GM12878 (cell line): ENCODE measurements at regions not wholly inside any gene's neighbourhood (a gene's known extent, or its start where the extent isn't known, plus 50 kb on each side); places are given as distances from the start of the nearest gene placed in this dataset.

Experiments
- ATAC-seq: fragments of 200-7000 bp; cut with Tn5 transposase; 3 replicates; pipeline ENCODE4 v1.9.1; 2020; ENCODE audit warnings: mild to moderate bottlenecking, moderate library complexity
- BruUV-seq: library from RNA; stranded (reverse); fragments of 400-500 nt; replicated peaks from 2 replicates; lab custom pipeline; 2021; lab: Mats Ljungman, UMichigan
- CTCF ChIA-PET: fragments of 300-600 bp; sonication (Branson Sonifier 250); formaldehyde crosslinking; extraction: SDS; loops from one replicate; lab custom pipeline; 2021; ENCODE audit warnings: inconsistent platforms; lab: Yijun Ruan, JAX
- POLR2A ChIA-PET: fragments of 350-600 bp; formaldehyde crosslinking; extraction: SDS; loops from one replicate; lab custom pipeline; 2021; ENCODE audit warnings: inconsistent platforms; lab: Charles Lee
- RAD21 ChIA-PET: fragments of 300-600 bp; sonication (Branson Sonifier 250); formaldehyde crosslinking; loops from one replicate; lab custom pipeline; 2023; ENCODE audit warnings: antibody characterized with exemption; ENCODE audit not compliant: unreplicated experiment; lab: Charles Lee
- SMC1A ChIA-PET: fragments of 300-600 bp; sonication (Branson Sonifier 250); formaldehyde crosslinking; loops from one replicate; lab custom pipeline; 2023; ENCODE audit not compliant: unreplicated experiment, uncharacterized antibody; lab: Charles Lee
- DNase-seq: peaks from one replicate; pipeline ENCODE4 v3.0.0-alpha.2; 2011; ENCODE audit warnings: low read depth, low spot score
- FAIRE-seq: peaks from 3 replicates; lab custom pipeline; 2011; peaks lifted over from hg19 to GRCh38; lab: Jason Lieb, UNC
- H2AFZ ChIP-seq: 2 replicates; pipeline ENCODE4 v1.6.0; 2011; ENCODE audit warnings: low read depth, low read length, control low read depth; ENCODE audit not compliant: control insufficient read depth
- H3K27ac ChIP-seq: 2 replicates; pipeline ENCODE4 v1.5.1; 2011; ENCODE audit warnings: control low read depth; ENCODE audit not compliant: control insufficient read depth, insufficient read depth
- H3K27me3 ChIP-seq, 2 experiments: replicated peaks in 1 of 2; 2 replicates each; pipeline versions ENCODE4 v1.6.0 to v1.6.1; 2011; ENCODE audit warnings: low read length in 1 of 2; ENCODE audit not compliant: control insufficient read depth in 2 of 2, insufficient read depth in 2 of 2
- H3K36me3 ChIP-seq, 2 experiments: 2 replicates each; pipeline ENCODE4 v1.5.1; 2011; ENCODE audit warnings: low read length in 1 of 2; ENCODE audit not compliant: control insufficient read depth in 2 of 2, insufficient read depth in 2 of 2
- H3K4me1 ChIP-seq: 2 replicates; pipeline ENCODE4 v1.6.1; 2011; ENCODE audit warnings: mild to moderate bottlenecking, low read length, moderate library complexity, mixed read lengths; ENCODE audit not compliant: control insufficient read depth, insufficient read depth
- H3K4me2 ChIP-seq: 2 replicates; pipeline ENCODE4 v1.6.0; 2011; ENCODE audit warnings: control low read depth; ENCODE audit not compliant: control insufficient read depth, insufficient read depth
- H3K4me3 ChIP-seq: fragments of 200-600 bp; sonication (generic); 2 replicates; pipeline ENCODE4 v1.5.1; 2016
- H3K79me2 ChIP-seq: 2 replicates; pipeline ENCODE4 v1.6.0; 2011; ENCODE audit warnings: low read length; ENCODE audit not compliant: control insufficient read depth, insufficient read depth
- H3K9ac ChIP-seq: 2 replicates; pipeline ENCODE4 v1.8.0; 2011; ENCODE audit warnings: low read length, control low read depth, mixed read lengths; ENCODE audit not compliant: control insufficient read depth, insufficient read depth
- H3K9me3 ChIP-seq: replicated peaks from 3 replicates; pipeline ENCODE4 v1.5.1; 2011; ENCODE audit warnings: mild to moderate bottlenecking, low read length; ENCODE audit not compliant: control insufficient read depth, insufficient read depth
- H4K20me1 ChIP-seq: 2 replicates; pipeline ENCODE4 v1.6.0; 2011; ENCODE audit not compliant: control insufficient read depth, insufficient read depth
- ATF7 ChIP-seq: fragments of 450-650 bp; IDR thresholded peaks from 2 replicates; pipeline ENCODE4 v1.6.1; 2016; ENCODE audit warnings: low read depth, mild to moderate bottlenecking
- CEBPB ChIP-seq, 2 experiments: fragments of 150-350 bp in 1 of 2; IDR thresholded peaks; 2 replicates each; pipeline ENCODE4 v1.6.1; 2012 to 2014; ENCODE audit warnings: low read depth in 2 of 2, low read length in 2 of 2, borderline replicate concordance in 1 of 2, inconsistent platforms in 1 of 2
- CHD1 ChIP-seq: IDR thresholded peaks from 2 replicates; pipeline ENCODE4 v1.6.1; 2012; ENCODE audit warnings: low read depth, low read length, improper control_type of control experiment
- DPF2 ChIP-seq: fragments of 450-650 bp; IDR thresholded peaks from 2 replicates; pipeline ENCODE4 v1.6.1; 2017; ENCODE audit warnings: mild to moderate bottlenecking
- FOXK2 ChIP-seq: fragments of 450-650 bp; IDR thresholded peaks from 2 replicates; pipeline ENCODE4 v1.6.1; 2017; ENCODE audit warnings: mild to moderate bottlenecking, moderate library complexity
- IKZF1 ChIP-seq: fragments of 450-650 bp; conservative IDR thresholded peaks from 2 replicates; pipeline ENCODE4 v1.6.1; 2017; ENCODE audit warnings: antibody characterized with exemption, mild to moderate bottlenecking
- MXI1 ChIP-seq: fragments of 150-350 bp; IDR thresholded peaks from 2 replicates; pipeline ENCODE4 v1.6.1; 2011; ENCODE audit warnings: low read depth, mild to moderate bottlenecking, inconsistent platforms, low read length, improper control_type of control experiment
- MYC ChIP-seq: IDR thresholded peaks from 2 replicates; pipeline ENCODE4 v1.6.1; 2011; ENCODE audit warnings: mild to moderate bottlenecking, low read length, moderate library complexity, inconsistent platforms; ENCODE audit not compliant: insufficient read depth, insufficient replicate concordance, insufficient read length, severe bottlenecking
- NFYA ChIP-seq: IDR thresholded peaks from 2 replicates; pipeline ENCODE4 v1.6.1; 2011; ENCODE audit warnings: low read depth, mild to moderate bottlenecking, low read length, improper control_type of control experiment, borderline replicate concordance
- PAX5 ChIP-seq: IDR thresholded peaks from 2 replicates; pipeline ENCODE4 v1.6.1; 2011; ENCODE audit warnings: low read depth, low read length, borderline replicate concordance
- RCOR1 ChIP-seq: conservative IDR thresholded peaks from 2 replicates; pipeline ENCODE4 v1.6.1; 2012; ENCODE audit warnings: low read depth, low read length, improper control_type of control experiment
- RUNX3 ChIP-seq: IDR thresholded peaks from 2 replicates; pipeline ENCODE4 v1.6.1; 2012; ENCODE audit warnings: low read length, inconsistent platforms
- SREBF1 ChIP-seq: IDR thresholded peaks from 2 replicates; pipeline ENCODE4 v1.6.1; 2012; ENCODE audit warnings: mild to moderate bottlenecking, low read length
- WGBS: methylation state at CpG from one replicate; pipeline ENCODE4 v1.1.6; 2016; ENCODE audit warnings: low lambda C conversion rate; ENCODE audit not compliant: insufficient replicate concordance, insufficient coverage; ENCODE audit errors: missing lambda C conversion rate; 5-methylcytosine and 5-hydroxymethylcytosine counted together
- in situ Hi-C: fragments of 300-500 bp; cut with MboI; formaldehyde crosslinking; loops from 9 replicates; pipeline ENCODE4 v1.14.3; 2018; ENCODE audit warnings: mixed read lengths
- intact Hi-C: fragments of 100-400 bp; cut with micrococcal nuclease; formaldehyde crosslinking; loops from one replicate; pipeline ENCODE4 v1.14.2; 2022; ENCODE audit not compliant: unreplicated experiment
- TF ChIP-seq, protein P1 (sequence below): fragments of 450-650 bp; IDR thresholded peaks from 2 replicates; pipeline ENCODE4 v1.6.1; 2014; ENCODE audit warnings: mild to moderate bottlenecking
- TF ChIP-seq, protein P2 (sequence below): fragments of 450-650 bp; IDR thresholded peaks from 2 replicates; pipeline ENCODE4 v1.6.1; 2017; ENCODE audit warnings: mild to moderate bottlenecking, moderate library complexity
- TF ChIP-seq, protein P3 (sequence below): IDR thresholded peaks from 2 replicates; pipeline ENCODE4 v1.6.1; 2012; ENCODE audit warnings: low read depth, low read length, improper control_type of control experiment
- TF ChIP-seq, protein P4 (sequence below): IDR thresholded peaks from 2 replicates; pipeline ENCODE4 v1.6.1; 2011; ENCODE audit warnings: borderline replicate concordance, low read depth, mild to moderate bottlenecking, moderate library complexity, low read length; ENCODE audit not compliant: insufficient read depth, poor library complexity, severe bottlenecking

DNA sequence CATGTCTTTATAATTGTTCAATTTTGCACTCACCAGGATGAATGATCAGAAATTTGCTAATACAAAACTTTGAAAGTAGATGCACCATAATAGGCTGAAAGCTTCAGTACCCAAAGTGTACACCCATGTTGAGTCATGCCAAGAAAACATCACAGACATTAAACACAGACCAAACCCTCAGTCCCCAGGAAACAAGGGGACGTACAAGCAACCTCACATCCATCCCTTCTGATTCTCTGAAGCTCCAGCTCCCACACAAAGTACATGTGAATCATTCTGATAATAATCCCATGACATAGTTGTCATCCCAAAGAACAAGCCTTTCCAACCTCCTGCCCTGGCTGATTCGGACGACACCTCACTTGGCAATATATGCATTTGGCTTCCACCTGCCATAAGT lies 183.8 kb downstream of the SNX19 start:
- Histone ChIP-seq H3K27ac (no peak overlapping the region), H3K27me3 (no peaks in the 10 kb centered on the region; a peak in 1 of 4 replicates), H3K9me3 (no peaks in the 10 kb centered on the region; the same call in 1 of the 3 replicates), H3K9ac (no peak overlapping the region), H3K4me2 (no peak overlapping the region), H3K79me2 (no peaks in the 10 kb centered on the region), H4K20me1 (no peaks in the 10 kb centered on the region), H3K36me3 (no peaks in the 10 kb centered on the region), H3K4me3 (no peak overlapping the region), H3K4me1 (no peaks in the 10 kb centered on the region), H2AFZ (no peak overlapping the region)
- SMC1A ChIA-PET, result no interaction called here
- CTCF ChIA-PET, result no interaction called here
- ATAC-seq (no peak), DNase-seq (no peak), FAIRE-seq (no peak)
- WGBS, result 2% methylated on average over 3 of the region's 3 CpGs
- RAD21 ChIA-PET, result no interaction called here
- POLR2A ChIA-PET, result no interaction called here
- in situ Hi-C loops, result no loop called here
- BruUV-seq, result no TSS peak
- intact Hi-C loops, result no loop called here
- TF ChIP-seq IKZF1 (no peak), RUNX3 (no peak), SREBF1 (no peak), PAX5 (no peak), DPF2 (no peak), CEBPB (IDR thresholded peaks at IDR 0.05; ENCODE audit: borderline replicate concordance in 1 of 2, low read depth in 2 of 2, low read length in 2 of 2) (no peak), RCOR1 (no peak), NFYA (no peak), MXI1 (no peak), CHD1 (no peak), FOXK2 (no peak), ATF7 (no peak), MYC (no peak)
- TF ChIP-seq, protein P1, sequence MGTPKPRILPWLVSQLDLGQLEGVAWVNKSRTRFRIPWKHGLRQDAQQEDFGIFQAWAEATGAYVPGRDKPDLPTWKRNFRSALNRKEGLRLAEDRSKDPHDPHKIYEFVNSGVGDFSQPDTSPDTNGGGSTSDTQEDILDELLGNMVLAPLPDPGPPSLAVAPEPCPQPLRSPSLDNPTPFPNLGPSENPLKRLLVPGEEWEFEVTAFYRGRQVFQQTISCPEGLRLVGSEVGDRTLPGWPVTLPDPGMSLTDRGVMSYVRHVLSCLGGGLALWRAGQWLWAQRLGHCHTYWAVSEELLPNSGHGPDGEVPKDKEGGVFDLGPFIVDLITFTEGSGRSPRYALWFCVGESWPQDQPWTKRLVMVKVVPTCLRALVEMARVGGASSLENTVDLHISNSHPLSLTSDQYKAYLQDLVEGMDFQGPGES, result no peak
- TF ChIP-seq, protein P2, sequence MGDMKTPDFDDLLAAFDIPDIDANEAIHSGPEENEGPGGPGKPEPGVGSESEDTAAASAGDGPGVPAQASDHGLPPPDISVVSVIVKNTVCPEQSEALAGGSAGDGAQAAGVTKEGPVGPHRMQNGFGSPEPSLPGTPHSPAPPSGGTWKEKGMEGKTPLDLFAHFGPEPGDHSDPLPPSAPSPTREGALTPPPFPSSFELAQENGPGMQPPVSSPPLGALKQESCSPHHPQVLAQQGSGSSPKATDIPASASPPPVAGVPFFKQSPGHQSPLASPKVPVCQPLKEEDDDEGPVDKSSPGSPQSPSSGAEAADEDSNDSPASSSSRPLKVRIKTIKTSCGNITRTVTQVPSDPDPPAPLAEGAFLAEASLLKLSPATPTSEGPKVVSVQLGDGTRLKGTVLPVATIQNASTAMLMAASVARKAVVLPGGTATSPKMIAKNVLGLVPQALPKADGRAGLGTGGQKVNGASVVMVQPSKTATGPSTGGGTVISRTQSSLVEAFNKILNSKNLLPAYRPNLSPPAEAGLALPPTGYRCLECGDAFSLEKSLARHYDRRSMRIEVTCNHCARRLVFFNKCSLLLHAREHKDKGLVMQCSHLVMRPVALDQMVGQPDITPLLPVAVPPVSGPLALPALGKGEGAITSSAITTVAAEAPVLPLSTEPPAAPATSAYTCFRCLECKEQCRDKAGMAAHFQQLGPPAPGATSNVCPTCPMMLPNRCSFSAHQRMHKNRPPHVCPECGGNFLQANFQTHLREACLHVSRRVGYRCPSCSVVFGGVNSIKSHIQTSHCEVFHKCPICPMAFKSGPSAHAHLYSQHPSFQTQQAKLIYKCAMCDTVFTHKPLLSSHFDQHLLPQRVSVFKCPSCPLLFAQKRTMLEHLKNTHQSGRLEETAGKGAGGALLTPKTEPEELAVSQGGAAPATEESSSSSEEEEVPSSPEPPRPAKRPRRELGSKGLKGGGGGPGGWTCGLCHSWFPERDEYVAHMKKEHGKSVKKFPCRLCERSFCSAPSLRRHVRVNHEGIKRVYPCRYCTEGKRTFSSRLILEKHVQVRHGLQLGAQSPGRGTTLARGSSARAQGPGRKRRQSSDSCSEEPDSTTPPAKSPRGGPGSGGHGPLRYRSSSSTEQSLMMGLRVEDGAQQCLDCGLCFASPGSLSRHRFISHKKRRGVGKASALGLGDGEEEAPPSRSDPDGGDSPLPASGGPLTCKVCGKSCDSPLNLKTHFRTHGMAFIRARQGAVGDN, result no peak
- TF ChIP-seq, protein P3, sequence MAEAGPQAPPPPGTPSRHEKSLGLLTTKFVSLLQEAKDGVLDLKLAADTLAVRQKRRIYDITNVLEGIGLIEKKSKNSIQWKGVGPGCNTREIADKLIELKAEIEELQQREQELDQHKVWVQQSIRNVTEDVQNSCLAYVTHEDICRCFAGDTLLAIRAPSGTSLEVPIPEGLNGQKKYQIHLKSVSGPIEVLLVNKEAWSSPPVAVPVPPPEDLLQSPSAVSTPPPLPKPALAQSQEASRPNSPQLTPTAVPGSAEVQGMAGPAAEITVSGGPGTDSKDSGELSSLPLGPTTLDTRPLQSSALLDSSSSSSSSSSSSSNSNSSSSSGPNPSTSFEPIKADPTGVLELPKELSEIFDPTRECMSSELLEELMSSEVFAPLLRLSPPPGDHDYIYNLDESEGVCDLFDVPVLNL, result no peak
- TF ChIP-seq, protein P4, sequence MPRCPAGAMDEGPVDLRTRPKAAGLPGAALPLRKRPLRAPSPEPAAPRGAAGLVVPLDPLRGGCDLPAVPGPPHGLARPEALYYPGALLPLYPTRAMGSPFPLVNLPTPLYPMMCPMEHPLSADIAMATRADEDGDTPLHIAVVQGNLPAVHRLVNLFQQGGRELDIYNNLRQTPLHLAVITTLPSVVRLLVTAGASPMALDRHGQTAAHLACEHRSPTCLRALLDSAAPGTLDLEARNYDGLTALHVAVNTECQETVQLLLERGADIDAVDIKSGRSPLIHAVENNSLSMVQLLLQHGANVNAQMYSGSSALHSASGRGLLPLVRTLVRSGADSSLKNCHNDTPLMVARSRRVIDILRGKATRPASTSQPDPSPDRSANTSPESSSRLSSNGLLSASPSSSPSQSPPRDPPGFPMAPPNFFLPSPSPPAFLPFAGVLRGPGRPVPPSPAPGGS, result no peak
